Endothelial cell of umbilical vein (primary cell): ENCODE measurements at regions not wholly inside any gene's neighbourhood (a gene's known extent, or its start where the extent isn't known, plus 50 kb on each side); places are given as distances from the start of the nearest gene placed in this dataset.

Experiments
- JUN ChIP-seq: IDR thresholded peaks from 2 replicates; pipeline ENCODE4 v1.6.1; 2011; ENCODE audit warnings: borderline replicate concordance, low read depth; ENCODE audit not compliant: insufficient read length, insufficient read depth
- MAX ChIP-seq: IDR thresholded peaks from 2 replicates; pipeline ENCODE4 v1.6.1; 2011; ENCODE audit not compliant: insufficient read depth, insufficient read length
- MYC ChIP-seq: IDR thresholded peaks from one replicate; pipeline ENCODE4 v1.6.1; 2011; ENCODE audit warnings: mild to moderate bottlenecking, low read depth, low read length
- POLR2A ChIP-seq: IDR thresholded peaks from 2 replicates; pipeline ENCODE4 v1.6.1; 2012; ENCODE audit warnings: low read depth, mild to moderate bottlenecking, control low read depth, low read length
- POLR2AphosphoS5 ChIP-seq: IDR thresholded peaks from 2 replicates; pipeline ENCODE4 v1.6.1; 2012; ENCODE audit warnings: low read depth, mild to moderate bottlenecking, control low read depth, low read length, moderate library complexity; ENCODE audit not compliant: insufficient read depth
- TF ChIP-seq, protein P1 (sequence below), 2 donors: IDR thresholded peaks; 1 replicate in 1 of 2; 2 replicates in 1 of 2; pipeline ENCODE4 v1.5.1; 2011; ENCODE audit warnings: low read length in 2 of 2, mild to moderate bottlenecking in 2 of 2, moderate library complexity in 2 of 2, control low read depth in 1 of 2, inconsistent platforms in 1 of 2, low read depth in 1 of 2; ENCODE audit not compliant: insufficient read depth in 1 of 2; ENCODE audit errors: extremely low read depth in 1 of 2

GRCh38 chr3:3685721-3686120 lies 113.5 kb upstream of the LRRN1 start:
- TF ChIP-seq POLR2AphosphoS5 (no peak), MAX (no peak), POLR2A (no peak), JUN (no peak), MYC (no peak)
- TF ChIP-seq, protein P1, sequence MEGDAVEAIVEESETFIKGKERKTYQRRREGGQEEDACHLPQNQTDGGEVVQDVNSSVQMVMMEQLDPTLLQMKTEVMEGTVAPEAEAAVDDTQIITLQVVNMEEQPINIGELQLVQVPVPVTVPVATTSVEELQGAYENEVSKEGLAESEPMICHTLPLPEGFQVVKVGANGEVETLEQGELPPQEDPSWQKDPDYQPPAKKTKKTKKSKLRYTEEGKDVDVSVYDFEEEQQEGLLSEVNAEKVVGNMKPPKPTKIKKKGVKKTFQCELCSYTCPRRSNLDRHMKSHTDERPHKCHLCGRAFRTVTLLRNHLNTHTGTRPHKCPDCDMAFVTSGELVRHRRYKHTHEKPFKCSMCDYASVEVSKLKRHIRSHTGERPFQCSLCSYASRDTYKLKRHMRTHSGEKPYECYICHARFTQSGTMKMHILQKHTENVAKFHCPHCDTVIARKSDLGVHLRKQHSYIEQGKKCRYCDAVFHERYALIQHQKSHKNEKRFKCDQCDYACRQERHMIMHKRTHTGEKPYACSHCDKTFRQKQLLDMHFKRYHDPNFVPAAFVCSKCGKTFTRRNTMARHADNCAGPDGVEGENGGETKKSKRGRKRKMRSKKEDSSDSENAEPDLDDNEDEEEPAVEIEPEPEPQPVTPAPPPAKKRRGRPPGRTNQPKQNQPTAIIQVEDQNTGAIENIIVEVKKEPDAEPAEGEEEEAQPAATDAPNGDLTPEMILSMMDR (IDR thresholded peaks at IDR 0.05; ENCODE audit: extremely low read depth in 1 of 2, insufficient read depth in 1 of 2, low read depth in 1 of 2, low read length in 2 of 2) = no peak
